ENCODE measurements at regions not wholly inside any gene's neighbourhood (a gene's known extent, or its start where the extent isn't known, plus 50 kb on each side); places are given as distances from the start of the nearest gene placed in this dataset.
"Not testable (repeated sequence)": the region's sequence is repeated elsewhere in the genome, so short reads cannot be mapped to it uniquely, and the experiment has no call there.

DNA sequence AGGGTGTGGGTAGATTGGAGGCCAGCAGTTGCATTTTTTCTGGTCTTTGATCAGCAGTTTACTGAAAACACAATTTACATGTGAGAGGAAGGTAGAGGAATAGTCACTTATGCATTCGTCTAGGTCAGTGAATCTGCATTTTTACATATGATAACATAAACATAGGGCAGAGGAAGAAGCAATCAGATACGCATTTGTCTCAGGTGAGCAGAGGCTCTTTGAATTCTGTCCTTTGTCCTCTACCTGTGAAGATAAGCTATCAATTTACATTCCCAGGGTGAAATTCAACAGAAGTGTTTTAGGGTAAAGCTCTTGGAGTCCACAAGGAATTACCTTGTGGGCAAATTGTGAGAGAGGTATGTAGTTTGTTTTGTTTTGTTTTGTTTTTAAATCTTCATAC is 306.5 kb downstream of the MAGEB5 start:
- no peak for TF ChIP-seq ZFX (IDR thresholded peaks at IDR 0.05; ENCODE audit: borderline replicate concordance)
- TF ChIP-seq, protein P1, sequence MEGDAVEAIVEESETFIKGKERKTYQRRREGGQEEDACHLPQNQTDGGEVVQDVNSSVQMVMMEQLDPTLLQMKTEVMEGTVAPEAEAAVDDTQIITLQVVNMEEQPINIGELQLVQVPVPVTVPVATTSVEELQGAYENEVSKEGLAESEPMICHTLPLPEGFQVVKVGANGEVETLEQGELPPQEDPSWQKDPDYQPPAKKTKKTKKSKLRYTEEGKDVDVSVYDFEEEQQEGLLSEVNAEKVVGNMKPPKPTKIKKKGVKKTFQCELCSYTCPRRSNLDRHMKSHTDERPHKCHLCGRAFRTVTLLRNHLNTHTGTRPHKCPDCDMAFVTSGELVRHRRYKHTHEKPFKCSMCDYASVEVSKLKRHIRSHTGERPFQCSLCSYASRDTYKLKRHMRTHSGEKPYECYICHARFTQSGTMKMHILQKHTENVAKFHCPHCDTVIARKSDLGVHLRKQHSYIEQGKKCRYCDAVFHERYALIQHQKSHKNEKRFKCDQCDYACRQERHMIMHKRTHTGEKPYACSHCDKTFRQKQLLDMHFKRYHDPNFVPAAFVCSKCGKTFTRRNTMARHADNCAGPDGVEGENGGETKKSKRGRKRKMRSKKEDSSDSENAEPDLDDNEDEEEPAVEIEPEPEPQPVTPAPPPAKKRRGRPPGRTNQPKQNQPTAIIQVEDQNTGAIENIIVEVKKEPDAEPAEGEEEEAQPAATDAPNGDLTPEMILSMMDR (IDR thresholded peaks at IDR 0.05), result no peak
- H3K27ac ChIP-seq, result no peak overlapping the region

DNA sequence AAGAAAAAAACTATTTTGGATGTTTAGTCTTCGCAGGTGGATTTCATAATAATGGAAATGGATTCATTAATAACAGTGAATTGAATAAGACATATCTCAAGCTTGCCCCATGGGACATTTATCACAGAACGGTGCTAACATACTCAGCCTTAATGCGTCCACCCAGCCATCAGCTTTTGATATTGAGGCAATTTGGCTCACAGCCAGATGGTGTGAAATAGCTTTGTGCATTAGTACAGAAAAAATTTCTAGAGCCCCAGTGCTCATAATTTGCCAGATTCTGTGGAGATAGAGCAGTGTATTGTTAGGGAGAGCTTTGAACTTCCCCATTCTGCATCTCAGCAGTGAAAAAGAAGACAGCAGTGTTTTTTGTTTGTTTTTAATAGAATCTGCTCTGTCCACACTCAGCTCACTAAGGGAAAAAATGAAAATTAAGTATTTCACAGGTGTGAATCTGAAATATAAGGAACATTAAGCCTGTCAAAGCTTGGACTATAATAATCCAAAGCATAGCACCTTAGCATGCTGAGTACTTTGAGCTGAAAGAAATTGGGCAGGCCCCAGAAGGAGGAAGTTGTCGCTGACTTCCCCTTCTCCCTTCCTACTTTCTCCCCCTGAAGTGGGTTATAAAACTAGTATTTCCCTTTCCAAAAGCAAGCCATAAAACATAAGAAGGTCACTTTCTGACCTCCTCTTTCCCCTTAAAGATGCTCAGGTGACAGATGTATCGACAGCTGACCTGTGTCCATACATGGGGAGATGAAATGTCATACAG is 295.8 kb downstream of the MAGEB5 start:
- no peak overlapping the region for H3K27ac ChIP-seq
- no peak for TF ChIP-seq ZFX (IDR thresholded peaks at IDR 0.05; ENCODE audit: borderline replicate concordance)
- TF ChIP-seq, protein P1 (IDR thresholded peaks at IDR 0.05), result no peak

DNA sequence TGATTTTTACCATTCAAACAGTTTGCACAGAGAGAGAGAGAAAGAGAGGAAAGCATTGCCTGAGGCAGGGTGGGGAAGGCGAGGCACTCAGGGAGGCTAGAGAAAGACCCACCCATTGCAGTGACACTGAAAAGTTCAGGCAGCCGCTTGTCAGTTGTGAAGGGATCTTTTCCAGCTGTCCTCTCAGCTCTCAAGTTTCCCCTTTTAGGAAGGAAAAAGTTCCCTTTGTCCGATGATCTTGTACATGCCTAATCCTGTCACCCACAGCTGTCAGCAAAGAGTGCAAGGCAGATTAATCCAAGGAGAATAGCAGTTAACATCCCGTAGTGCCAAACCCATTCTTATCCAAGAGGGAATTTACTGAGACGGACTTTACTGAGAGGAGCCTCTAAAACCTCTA is 255.0 kb downstream of the MAGEB5 start:
- H3K27ac ChIP-seq, result no peak overlapping the region
- TF ChIP-seq, protein P1 (IDR thresholded peaks at IDR 0.05), result no peak
- TF ChIP-seq ZFX (IDR thresholded peaks at IDR 0.05; ENCODE audit: borderline replicate concordance), result no peak

DNA sequence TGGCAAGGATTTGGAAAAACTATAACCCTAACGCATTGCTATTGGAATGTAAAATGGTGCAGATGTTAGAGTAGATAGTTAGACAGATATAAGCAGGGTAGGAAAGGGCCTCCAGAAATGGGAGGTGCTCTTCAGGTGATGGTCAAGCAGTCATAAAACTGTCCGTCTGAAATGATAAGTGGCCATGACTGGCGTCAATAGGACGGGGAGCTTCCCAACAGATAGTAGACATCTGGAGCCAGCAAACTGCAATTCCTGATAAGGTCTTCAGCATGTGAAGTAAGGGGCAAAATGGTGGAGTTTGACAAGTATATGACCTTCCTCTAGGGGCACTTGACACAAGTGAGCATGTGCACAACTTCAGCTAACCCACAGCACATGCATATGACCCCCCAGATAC is 250.4 kb downstream of the MAGEB5 start:
- H3K27ac ChIP-seq, result no peak overlapping the region
- TF ChIP-seq ZFX (IDR thresholded peaks at IDR 0.05; ENCODE audit: borderline replicate concordance), result no peak
- TF ChIP-seq, protein P1 (IDR thresholded peaks at IDR 0.05), result no peak

DNA sequence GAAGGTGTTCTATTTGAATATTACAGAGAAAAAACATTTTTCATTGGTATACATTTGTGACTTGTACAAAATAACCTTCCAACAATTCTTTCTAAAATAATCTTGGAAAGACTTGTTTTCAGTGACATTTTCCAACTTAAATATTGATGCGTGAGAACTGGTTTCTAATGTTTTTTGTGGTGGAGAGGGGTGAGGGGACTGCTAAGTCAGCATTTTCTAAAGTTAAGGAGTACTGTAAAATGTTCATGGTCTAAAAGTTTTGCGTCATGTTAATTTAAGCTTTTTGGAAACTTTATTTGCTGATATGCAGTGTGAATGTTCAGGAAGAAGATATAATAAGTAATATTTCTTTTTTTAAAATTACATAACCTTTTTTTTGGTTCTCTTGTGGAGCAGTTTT is 229.3 kb downstream of the MAGEB5 start:
- TF ChIP-seq ZFX (IDR thresholded peaks at IDR 0.05; ENCODE audit: borderline replicate concordance), result no peak
- TF ChIP-seq, protein P1 (IDR thresholded peaks at IDR 0.05), result no peak

DNA sequence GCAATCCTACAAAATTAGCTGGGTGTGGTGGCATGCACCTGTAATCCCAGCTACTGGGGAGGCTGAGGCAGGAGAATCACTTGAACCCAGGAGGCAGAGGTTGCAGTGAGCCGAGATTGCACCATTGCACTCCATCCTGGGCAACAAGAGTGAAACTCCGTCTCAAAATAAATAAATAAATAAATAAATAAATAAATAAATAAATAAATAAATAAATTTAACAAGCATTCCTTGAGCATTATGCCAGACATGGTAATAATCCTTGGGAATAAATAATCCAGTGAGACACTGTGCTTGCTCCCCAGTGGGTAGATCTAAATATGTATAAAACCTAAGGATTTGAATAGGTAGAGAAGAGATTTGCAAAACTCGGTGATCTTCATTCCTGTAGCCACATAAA is 228.4 kb downstream of the MAGEB5 start:
- not testable (repeated sequence) for H3K27ac ChIP-seq

More for the DNA sequence above, 229.3 kb downstream of the MAGEB5 start:
- H3K27ac ChIP-seq, result no peak overlapping the region

DNA sequence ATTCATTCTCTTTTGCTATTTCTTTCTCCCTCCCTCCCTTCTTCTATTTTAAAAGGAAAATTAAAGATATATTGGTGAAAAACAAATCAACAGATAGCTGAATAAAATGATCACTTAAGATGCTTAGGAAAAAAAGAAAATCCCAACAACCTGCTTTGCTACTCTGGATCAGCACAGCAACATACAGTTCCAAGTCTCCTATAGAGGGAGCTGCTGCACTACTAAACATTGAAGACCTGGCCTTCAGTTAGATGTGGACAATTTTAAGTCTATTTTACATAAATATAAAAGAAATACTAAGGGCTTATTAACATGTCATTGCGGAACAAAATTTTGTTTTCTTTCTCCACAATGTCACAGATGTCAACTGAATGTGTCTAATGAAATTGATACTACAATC is 226.4 kb downstream of the MAGEB5 start:
- TF ChIP-seq ZFX (IDR thresholded peaks at IDR 0.05; ENCODE audit: borderline replicate concordance), result no peak
- TF ChIP-seq, protein P1 (IDR thresholded peaks at IDR 0.05), result peak; percentile 72
- H3K27ac ChIP-seq, result no peak overlapping the region

DNA sequence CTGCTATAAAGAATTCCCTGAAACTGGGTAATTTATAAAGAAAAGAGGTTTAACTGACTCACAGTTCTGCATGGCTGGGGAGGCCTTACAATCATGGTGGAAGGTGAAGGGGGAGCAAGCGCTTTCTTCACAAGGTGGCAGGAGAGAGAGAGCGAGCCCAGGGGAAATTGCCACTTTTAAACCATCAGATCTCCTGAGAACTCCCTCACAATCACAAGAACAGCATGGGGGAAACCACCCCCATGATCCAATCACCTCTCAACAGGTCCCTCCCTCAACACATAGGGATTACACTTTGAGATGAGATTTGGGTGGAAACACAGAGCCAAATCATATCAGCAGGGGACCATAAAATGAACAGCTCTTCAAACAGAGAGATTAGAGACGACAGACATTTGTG is 198.6 kb downstream of the MAGEB5 start:
- no peak overlapping the region for H3K27ac ChIP-seq
- no peak for TF ChIP-seq ZFX (IDR thresholded peaks at IDR 0.05; ENCODE audit: borderline replicate concordance)
- TF ChIP-seq, protein P1 (IDR thresholded peaks at IDR 0.05), result no peak
